Activated naive CD4-positive, alpha-beta T cell treated with anti-CD3 and anti-CD28 coated beads, Interleukin-2, amount 50 U/mL, for 16 hours (primary cell): ENCODE measurements at regions not wholly inside any gene's neighbourhood (a gene's known extent, or its start where the extent isn't known, plus 50 kb on each side); places are given as distances from the start of the nearest gene placed in this dataset.

Experiments used
- DNase-seq: peaks from one replicate; pipeline ENCODE4 v3.0.0-alpha.2; 2020

DNA sequence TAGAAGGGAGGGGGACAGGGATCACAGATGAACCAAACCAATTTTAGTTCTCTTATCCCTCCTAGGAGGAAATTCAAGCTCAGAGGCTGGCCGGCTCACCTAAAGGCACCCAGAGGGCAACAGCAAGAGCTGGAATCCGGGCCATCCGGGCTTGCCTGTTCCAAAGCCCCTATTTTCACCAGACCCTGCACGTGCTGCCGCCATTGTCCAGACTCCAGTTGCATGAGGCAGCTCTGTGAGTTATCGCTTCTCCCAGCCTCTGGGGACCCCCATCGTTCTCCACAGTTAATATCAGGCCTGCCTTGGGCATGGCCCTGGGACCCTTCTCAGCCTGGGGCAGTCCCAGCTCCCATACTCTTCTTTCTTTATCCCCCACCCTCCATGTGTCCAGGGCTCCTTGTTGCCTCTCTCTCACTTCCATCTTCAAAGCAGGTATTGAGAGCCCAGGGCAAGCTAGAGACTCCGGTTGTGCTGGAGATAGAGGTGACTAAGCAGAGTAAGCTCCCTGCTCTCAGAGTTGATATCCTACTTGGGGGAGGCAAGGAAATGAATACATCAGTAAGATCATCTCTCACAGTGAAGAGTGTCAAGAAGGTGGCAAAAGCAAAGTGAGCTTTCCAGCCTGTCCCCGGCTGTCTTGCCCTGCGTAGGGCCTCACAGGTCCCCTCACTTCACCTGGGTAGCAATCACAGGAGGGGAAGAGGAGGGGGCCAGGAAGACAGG is 322.8 kb downstream of the UACA start:
- no peak for DNase-seq

DNA sequence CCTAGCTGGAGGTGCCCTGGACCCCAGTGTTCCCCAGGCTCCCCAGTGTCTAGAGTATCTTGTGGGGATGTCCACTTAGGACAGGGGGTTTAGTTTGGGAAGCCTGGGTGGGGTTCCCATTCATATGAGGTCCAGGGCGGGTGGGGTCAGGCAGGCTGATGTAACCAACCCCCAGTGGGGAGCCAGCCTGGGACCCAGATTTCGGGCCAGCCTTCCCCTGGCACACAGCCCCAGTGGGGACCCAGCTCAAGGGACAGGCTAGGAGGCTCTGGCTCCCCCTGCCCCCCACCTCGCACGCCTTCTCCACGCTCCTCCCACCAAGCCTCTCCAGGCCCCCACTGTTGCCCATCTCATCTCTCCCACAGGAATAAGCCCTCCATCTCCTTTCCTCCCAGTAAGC is 323.5 kb downstream of the UACA start:
- DNase-seq: no peak

DNA sequence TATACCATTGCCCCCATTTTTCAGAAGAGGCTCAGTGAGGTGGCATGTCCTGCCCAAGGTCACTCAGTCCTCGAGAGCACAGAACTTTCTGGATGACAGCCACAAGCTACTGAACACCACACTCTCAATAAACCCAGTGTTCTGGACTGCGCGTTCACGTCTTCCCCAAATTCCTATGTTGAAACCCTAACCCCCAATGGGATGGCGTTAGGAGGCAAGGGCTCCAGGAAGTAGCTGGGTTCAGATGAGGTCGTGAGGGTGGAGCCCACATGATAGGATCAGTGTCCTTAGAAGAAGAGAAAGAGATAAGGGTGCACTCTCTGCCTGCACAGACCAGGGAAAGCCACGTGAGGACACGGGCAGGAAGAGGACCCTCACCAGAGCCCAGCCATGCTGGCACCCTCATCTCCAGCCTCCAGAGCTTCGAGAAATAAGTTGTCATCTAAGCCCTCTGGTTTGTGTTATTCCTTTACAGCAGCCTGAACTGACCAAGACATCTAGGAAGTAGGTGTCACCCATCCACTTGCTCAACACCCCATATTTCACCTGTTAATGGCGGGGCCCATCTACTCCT is 324.0 kb downstream of the UACA start:
- DNase-seq: no peak

- DNase-seq: no peak
These were observed 324.6 kb downstream of the UACA start for GRCh38 chr15:70438776-70439175.

- no peak for DNase-seq
These were observed 325.4 kb downstream of the UACA start for GRCh38 chr15:70437882-70438451.

GRCh38 chr15:70437089-70437488 is 326.3 kb downstream of the UACA start:
- DNase-seq: no peak

GRCh38 chr15:70436428-70436827 is 326.9 kb downstream of the UACA start:
- DNase-seq: no peak

DNA sequence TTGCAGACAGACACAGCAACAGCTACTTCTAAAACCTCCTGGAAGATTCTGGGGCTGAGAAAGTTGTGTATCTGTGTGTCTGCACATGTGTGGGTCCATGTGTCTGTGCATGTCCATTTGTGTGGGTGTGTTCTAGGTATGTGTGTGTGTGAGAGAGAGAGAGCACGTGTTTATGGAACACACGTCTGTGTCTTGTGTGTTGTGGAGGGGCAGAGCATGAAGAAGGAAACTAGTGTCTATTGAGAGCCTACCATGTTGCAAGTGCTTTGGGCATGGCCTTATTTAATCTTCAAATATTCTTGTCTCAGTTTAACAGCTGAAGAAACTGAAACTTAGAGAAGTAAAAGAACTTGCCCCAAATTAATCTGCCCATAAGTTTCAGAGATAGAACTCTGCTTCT is 327.5 kb downstream of the UACA start:
- no peak for DNase-seq

DNA sequence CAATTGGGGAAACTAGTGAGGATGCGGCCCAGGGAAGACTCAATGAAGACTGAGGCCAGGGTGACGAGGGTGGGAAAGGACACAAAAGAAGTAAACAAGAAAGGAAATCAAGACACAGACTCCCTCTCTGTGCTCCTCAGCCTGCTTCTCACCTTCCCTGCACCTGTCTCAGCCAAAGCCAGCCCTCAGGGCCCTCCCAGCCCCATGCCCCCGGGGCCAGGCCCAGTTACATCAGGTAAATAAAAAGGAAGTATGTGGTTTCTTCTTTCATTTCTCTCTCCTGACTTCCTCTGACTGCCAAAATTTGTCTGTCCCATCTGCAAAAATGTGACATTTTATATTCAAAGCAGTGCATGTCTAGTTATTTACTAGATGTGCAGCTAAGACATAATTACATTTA is 328.0 kb downstream of the UACA start:
- no peak for DNase-seq

GRCh38 chr15:70433586-70434324 is 329.6 kb downstream of the UACA start:
- DNase-seq: no peak

DNA sequence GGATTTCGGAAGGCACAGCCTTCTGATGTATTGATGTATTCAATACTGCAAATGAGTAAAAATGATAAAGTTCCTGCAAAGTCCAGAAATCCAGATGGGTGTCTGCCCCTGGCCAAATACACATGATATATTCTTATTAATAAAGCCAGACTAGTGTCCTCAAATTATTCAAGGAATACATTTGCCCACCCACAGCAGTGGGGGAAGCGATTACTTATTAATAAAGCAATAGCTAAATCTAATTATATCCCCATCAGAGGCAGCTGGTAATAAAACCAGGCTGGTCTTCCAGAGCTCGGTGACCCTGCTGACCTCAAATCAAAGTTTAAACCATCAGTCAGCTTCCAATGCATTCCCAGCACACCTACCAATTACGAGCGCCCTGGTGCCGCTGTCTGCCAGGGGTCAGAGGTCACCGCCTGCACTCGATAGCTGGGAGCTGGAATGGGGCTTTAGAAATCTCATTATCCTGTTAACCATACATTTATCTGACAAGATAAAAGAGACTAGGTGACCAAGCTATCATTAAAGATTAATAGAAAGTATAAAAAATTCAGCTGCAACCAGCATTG is 330.3 kb downstream of the UACA start:
- no peak for DNase-seq

DNA sequence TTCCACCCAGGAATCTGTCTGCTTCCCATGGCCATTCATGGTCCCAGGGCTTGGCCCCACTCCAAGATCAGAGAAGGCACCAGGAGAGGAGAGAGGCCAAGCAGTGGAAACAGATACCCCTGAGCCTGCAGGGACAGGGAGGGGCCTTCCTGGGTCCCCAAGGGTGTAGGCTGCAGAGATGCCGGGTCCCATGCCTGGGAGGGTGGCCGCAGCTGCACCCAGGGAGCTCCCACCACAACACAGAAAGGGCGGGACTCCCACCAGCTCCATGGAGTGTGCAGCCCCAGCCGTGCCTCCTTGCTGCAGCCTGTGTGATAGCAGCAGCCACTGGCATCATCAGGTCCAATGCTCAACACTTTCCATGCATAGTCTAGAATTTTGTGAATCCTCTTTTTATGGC is 331.5 kb downstream of the UACA start:
- no peak for DNase-seq

GRCh38 chr15:70430069-70430468 is 332.4 kb upstream of the TLE3 start:
- no peak for DNase-seq

- DNase-seq: no peak
These were observed 331.5 kb upstream of the TLE3 start for GRCh38 chr15:70429056-70429722.

GRCh38 chr15:70428211-70428822 is 330.6 kb upstream of the TLE3 start:
- DNase-seq: no peak

DNA sequence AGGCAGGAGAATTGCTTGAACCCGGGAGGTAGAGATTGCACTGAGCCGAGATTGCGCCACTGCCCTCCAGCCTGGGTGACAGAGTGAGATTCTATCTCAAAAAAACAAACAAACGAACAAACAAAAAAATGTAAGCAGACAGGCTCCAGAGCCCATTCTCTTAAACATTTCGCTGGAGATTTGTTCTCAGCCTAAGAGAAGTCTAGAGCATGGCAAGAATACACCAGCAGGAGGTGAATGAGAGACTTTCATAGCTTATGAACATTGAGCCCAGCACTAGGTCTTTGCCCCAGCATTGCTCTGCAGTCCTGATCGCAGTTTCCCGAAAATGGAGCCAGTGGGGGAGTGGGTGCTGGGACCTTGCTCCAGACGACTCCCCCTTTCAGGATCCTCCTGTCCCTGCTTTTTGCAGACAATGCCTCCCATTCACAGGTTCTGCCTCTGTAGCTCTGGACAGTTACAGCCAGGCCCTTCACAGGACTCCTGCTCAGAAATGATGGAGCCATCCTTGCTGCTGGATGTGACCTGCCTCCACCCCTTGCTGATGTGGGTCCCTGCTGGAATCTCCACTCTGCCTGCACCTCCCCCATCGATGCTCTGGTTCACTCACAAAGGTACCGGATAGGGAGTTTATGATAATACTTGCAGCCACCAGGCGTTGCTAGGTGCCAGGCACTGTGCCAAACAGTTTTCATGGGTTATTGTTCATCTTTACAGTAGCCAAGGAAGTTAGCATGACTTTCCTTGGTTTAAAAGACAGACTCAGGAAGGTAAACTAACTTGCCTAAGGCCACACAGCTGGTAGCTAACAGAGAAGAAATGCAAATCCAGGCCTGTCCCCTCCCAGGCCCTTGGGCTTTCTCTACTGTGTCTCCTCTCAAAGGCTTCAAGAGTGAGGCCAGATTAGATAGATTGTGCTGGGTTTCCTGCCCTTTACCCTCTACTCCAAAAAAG is 329.7 kb upstream of the TLE3 start:
- DNase-seq: no peak

GRCh38 chr15:70426096-70426821 is 328.5 kb upstream of the TLE3 start:
- no peak for DNase-seq

DNA sequence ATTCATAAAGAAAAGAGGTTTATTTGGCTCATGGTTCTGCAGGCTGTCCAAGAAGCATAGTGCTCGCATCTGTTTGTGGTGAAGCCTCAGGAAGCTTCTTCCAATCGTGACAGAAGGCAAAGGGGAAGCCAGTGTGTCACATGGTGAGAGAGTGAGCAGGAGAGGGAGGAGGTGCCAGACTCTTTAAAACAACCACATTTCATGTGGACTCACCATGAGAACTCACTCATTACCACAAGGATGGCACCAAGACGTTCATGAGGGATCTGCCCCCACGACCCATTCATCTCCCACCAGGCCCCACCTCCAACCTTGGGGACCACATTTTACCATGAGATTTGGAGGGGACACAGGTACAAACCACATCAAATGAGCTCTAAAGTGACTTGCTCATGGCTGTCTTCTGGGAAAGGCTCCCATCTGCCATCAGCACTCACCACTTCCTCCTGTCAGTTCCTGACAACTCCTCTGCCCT is 327.3 kb upstream of the TLE3 start:
- DNase-seq: no peak

DNA sequence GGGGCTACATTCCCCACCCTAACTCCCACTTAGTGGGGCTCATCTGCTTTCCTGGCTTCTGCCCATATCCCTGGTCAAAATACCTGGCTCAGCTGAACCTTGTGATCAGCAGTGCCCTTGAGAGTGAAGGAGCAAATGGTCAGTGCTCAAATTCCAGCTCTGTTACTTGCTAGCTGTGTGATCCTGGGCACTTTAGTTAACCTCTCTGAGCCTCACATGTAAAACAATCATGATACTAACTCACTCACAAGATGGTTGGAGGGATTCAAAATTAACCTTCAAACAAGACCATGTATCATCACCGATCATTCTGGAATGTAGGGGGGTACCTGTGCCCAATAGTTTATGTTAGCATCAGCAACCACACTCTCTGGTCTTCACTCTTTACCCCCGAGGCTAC is 325.6 kb upstream of the TLE3 start:
- no peak for DNase-seq

- no peak for DNase-seq
These were observed 324.6 kb upstream of the TLE3 start for GRCh38 chr15:70422342-70422741.
